Karpas-422 (cell line): ENCODE measurements at regions not wholly inside any gene's neighbourhood (a gene's known extent, or its start where the extent isn't known, plus 50 kb on each side); places are given as distances from the start of the nearest gene placed in this dataset.
"Not testable (repeated sequence)": the region's sequence is repeated elsewhere in the genome, so short reads cannot be mapped to it uniquely, and the experiment has no call there.

Source experiments
- DNase-seq: peaks from one replicate; pipeline ENCODE4 v3.0.0-alpha.2; 2015
- H2AFZ ChIP-seq: fragments of 200-600 bp; sonication (generic); 2 replicates; pipeline ENCODE4 v1.6.1; 2014; ENCODE audit warnings: antibody characterized with exemption, low read length, mixed read lengths
- H3K27ac ChIP-seq: fragments of 200-600 bp; sonication (generic); 2 replicates; pipeline ENCODE4 v1.5.1; 2014; ENCODE audit warnings: mild to moderate bottlenecking, low read length, moderate library complexity
- H3K27me3 ChIP-seq: fragments of 200-600 bp; sonication (generic); 2 replicates; pipeline ENCODE4 v1.6.1; 2014; ENCODE audit warnings: low read length, mixed read lengths
- H3K36me3 ChIP-seq: fragments of 200-600 bp; sonication (generic); 2 replicates; pipeline ENCODE4 v1.6.1; 2014; ENCODE audit warnings: low read length, mixed read lengths; ENCODE audit not compliant: insufficient read depth
- H3K4me1 ChIP-seq: fragments of 200-600 bp; sonication (generic); 2 replicates; pipeline ENCODE4 v1.6.1; 2014; ENCODE audit warnings: mild to moderate bottlenecking, low read length, mixed read lengths
- H3K4me2 ChIP-seq: fragments of 200-600 bp; sonication (generic); 2 replicates; pipeline ENCODE4 v1.6.1; 2014; ENCODE audit warnings: low read length, low read depth, mild to moderate bottlenecking; ENCODE audit not compliant: poor library complexity, severe bottlenecking
- H3K4me3 ChIP-seq: fragments of 200-600 bp; sonication (generic); 2 replicates; pipeline ENCODE4 v1.5.1; 2014; ENCODE audit warnings: mild to moderate bottlenecking, antibody characterized with exemption, low read length, mixed read lengths
- H3K79me2 ChIP-seq: fragments of 200-600 bp; sonication (generic); 2 replicates; pipeline ENCODE4 v1.6.1; 2014; ENCODE audit warnings: mild to moderate bottlenecking, low read length, mixed read lengths
- H3K9ac ChIP-seq: fragments of 200-600 bp; sonication (generic); 2 replicates; pipeline ENCODE4 v1.6.0; 2014; ENCODE audit warnings: low read length
- H3K9me2 ChIP-seq: fragments of 200-600 bp; sonication (generic), shearing (Covaris generic); replicated peaks from 2 replicates; pipeline ENCODE4 v1.6.0; 2014; ENCODE audit warnings: mild to moderate bottlenecking, low read length, moderate library complexity; ENCODE audit not compliant: insufficient read depth
- H3K9me3 ChIP-seq: fragments of 300-700, 200-600 bp; sonication (generic); 2 replicates; pipeline ENCODE4 v1.6.1; 2014; ENCODE audit warnings: low read length, mixed read lengths
- H4K20me1 ChIP-seq: fragments of 200-600 bp; sonication (generic); 2 replicates; pipeline ENCODE4 v1.6.1; 2014; ENCODE audit warnings: mild to moderate bottlenecking, antibody characterized with exemption, low read length, low read depth; ENCODE audit not compliant: insufficient read depth

DNA sequence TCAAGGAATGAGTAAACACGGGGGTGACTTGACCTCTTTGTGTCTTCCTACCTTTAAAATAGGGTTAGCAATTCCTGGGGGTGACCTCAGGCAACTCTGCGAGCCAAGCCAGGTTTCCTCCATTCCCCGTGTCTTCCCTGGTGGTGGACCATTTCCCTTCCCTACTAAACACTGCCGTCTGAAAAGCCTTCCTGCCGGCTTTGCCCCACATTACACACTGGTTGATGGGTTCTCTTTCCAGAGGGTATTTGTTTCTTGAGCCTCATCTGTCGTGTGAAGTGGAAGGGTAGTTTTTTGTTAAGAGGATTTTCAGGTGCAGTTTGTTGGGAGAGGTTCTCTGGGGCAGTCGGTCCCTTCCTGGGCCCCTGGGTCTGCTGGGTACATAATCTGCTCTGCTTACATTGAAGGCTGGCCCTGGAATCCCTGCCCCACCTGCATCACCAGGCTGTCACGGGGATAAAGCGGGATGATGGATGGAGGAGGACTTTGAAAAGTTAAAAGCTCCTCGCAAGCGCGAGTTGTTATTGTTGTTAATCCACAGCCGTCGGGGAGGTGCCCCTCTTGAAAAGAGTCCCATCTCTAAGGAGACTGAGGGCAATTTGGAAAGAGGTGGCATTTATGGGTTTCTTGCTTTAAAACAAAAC lies 175.4 kb upstream of the SPRED2 start:
- H3K9me3 ChIP-seq, result no peaks in the 10 kb centered on the region
- H3K27ac ChIP-seq, result no peak overlapping the region
- H4K20me1 ChIP-seq, result no peaks in the 10 kb centered on the region
- no peaks in the 10 kb centered on the region for H3K79me2 ChIP-seq
- no peaks in the 10 kb centered on the region for H3K27me3 ChIP-seq
- no peak overlapping the region for H3K9ac ChIP-seq
- no peak overlapping the region for H3K4me2 ChIP-seq
- no peak overlapping the region for H2AFZ ChIP-seq
- H3K9me2 ChIP-seq, result no peaks in the 10 kb centered on the region
- H3K36me3 ChIP-seq, result no peaks in the 10 kb centered on the region
- peaks cover 23% of the 10 kb centered on the region for H3K4me1 ChIP-seq
- H3K4me3 ChIP-seq, result no peak overlapping the region
- DNase-seq, result no peak

DNA sequence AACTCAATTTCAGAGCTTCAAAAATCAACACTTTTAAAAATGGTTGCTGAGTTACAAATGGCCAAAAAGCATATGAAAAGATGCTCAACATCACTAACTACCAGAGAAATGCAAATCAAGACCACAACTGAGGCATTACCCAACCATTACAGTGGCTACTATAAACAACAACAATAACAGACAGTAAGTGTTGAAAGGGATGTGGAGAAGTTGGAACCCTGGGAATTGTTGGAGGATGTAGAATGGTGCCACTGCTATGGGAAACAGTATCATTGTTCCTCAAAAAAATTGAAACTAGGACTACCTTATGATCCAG lies 173.3 kb upstream of the SPRED2 start:
- Histone ChIP-seq H4K20me1 (no peaks in the 10 kb centered on the region), H3K27ac (peak overlapping the region; percentile 39), H3K79me2 (no peaks in the 10 kb centered on the region), H3K27me3 (no peaks in the 10 kb centered on the region), H3K9ac (no peak overlapping the region), H3K4me2 (peak overlapping the region; percentile 43), H3K9me3 (no peaks in the 10 kb centered on the region), H2AFZ (peak overlapping the region; percentile 35; the same call in 1 of the 2 replicates), H3K4me3 (peak overlapping the region; percentile 14), H3K4me1 (peaks cover 23% of the 10 kb centered on the region), H3K36me3 (no peaks in the 10 kb centered on the region), H3K9me2 (no peaks in the 10 kb centered on the region)
- DNase-seq, result no peak

DNA sequence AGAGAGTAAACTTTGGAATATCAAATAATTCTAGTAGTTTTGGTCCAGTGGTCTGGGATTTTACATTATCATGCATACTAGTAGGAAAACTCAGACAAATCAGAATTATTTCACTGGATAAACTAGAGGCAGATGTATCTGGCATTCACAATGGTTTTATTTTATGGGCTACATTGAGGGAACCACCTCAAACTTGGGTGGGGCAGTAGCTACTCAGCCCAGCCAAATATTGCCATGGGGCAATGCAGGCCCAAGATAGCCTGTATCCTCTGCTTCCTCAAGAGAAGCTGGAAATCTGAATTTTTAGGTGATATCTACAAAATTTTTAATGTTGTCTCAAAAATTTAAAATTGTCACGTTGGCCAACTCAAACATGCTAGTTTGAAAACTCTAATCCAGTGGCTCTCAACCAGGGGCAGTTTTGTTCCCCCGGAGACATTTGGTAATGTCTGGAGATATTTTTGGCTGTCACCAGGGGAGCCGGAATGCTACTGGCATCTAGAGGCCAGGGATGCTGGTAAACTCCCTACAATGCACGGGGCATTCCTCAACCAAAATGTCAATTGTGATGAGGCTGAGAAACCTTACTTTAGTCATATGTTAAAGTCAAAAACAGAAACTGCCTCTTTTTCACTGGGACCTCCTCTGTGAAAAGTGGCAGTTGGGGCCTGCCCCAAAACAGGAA lies 172.8 kb upstream of the SPRED2 start:
- H3K4me1 ChIP-seq, result peaks cover 23% of the 10 kb centered on the region
- no peak overlapping the region for H3K9ac ChIP-seq
- H3K36me3 ChIP-seq, result no peaks in the 10 kb centered on the region
- H3K9me3 ChIP-seq, result no peaks in the 10 kb centered on the region
- H3K9me2 ChIP-seq, result no peaks in the 10 kb centered on the region
- no peak overlapping the region for H3K4me3 ChIP-seq
- no peak for DNase-seq
- H3K4me2 ChIP-seq, result no peak overlapping the region
- no peak overlapping the region for H3K27ac ChIP-seq
- no peaks in the 10 kb centered on the region for H3K27me3 ChIP-seq
- no peaks in the 10 kb centered on the region for H3K79me2 ChIP-seq
- H2AFZ ChIP-seq, result peak overlapping the region; percentile 35; the same call in 1 of the 2 replicates
- H4K20me1 ChIP-seq, result no peaks in the 10 kb centered on the region

DNA sequence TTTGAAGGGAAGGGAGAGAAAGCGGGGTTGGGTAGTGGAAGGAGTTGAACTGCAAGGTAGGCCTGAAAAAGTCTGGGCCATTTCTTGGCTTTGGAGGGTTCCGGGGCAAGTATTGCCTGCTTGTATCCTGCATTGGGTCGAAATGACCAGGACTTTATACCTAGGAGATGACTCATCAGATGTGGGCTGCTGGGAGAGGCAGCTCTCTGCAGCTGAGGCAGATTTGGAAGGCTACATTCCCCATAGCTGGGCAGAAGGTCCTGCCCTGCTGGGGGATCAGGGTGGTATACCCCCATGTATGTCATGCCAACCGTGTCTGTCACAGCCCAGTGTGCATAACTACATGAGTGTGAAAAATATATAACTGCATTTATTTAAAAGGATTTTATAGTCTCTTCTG lies 171.8 kb upstream of the SPRED2 start:
- no peaks in the 10 kb centered on the region for H3K79me2 ChIP-seq
- H3K4me3 ChIP-seq, result no peak overlapping the region
- no peaks in the 10 kb centered on the region for H3K27me3 ChIP-seq
- no peaks in the 10 kb centered on the region for H4K20me1 ChIP-seq
- H3K9ac ChIP-seq, result no peak overlapping the region
- no peaks in the 10 kb centered on the region for H3K9me2 ChIP-seq
- no peak overlapping the region for H2AFZ ChIP-seq
- no peaks in the 10 kb centered on the region for H3K36me3 ChIP-seq
- no peak overlapping the region for H3K4me2 ChIP-seq
- peaks cover 23% of the 10 kb centered on the region for H3K4me1 ChIP-seq
- no peak for DNase-seq
- H3K9me3 ChIP-seq, result no peaks in the 10 kb centered on the region
- no peak overlapping the region for H3K27ac ChIP-seq

DNA sequence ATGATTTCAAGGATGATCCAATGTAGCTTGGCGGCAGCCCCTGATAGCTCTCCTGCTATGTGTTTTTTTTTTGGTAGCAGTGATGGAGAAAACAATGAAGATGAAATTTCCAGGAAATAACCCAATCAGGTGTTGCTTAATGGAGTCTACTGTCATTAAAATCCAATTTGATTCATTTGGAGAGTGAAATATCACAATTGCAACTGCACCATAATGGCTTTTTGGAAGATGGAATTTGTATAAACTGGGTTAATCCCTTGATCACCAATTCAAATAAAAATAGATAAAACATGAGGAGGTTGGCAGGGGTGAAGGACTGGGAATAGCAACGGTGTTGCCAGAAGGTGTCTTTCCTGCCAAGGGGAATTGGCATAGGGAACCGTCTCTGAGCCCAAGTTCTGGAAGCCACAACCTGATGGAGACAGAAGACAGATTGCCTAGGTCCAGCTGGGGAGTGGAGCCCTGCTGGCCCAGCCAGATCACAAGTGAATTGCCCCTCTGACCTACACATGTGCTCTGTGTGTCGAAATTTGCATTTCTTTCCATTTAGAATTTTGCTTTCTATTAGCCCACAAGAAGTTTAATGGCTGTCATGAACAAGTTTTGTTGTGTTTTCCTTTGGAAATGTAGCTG lies 170.3 kb upstream of the SPRED2 start:
- Histone ChIP-seq H3K36me3 (no peaks in the 10 kb centered on the region), H3K27ac (no peak overlapping the region)

DNA sequence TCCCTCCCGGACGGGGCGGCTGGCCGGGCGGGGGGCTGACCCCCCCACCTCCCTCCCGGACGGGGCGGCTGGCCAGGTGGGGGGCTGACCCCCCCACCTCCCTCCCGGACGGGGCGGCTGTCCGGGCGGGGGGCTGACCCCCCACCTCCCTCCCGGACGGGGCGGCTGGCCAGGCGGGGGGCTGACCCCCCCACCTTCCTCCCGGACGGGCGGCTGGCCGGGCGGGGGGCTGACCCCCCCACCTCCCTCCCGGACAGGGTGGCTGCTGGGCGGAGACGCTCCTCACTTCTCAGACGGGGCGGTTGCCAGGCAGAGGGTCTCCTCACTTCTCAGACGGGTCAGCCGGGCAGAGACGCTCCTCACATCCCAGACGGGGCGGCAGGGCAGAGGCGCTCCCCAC lies 168.5 kb upstream of the SPRED2 start:
- not testable (repeated sequence) for H3K36me3 ChIP-seq, H3K4me2 ChIP-seq, H3K9ac ChIP-seq, H3K4me1 ChIP-seq, H3K79me2 ChIP-seq, H3K27me3 ChIP-seq, H3K9me3 ChIP-seq, H3K9me2 ChIP-seq, H2AFZ ChIP-seq, H3K4me3 ChIP-seq, H3K27ac ChIP-seq, DNase-seq, H4K20me1 ChIP-seq

More for the DNA sequence above, 170.3 kb upstream of the SPRED2 start:
- Histone ChIP-seq H2AFZ (no peak overlapping the region), H3K27me3 (no peaks in the 10 kb centered on the region), H3K9ac (no peak overlapping the region), H3K4me2 (no peak overlapping the region), H3K4me3 (no peak overlapping the region), H4K20me1 (no peaks in the 10 kb centered on the region), H3K4me1 (peaks cover 23% of the 10 kb centered on the region), H3K9me2 (no peaks in the 10 kb centered on the region), H3K9me3 (no peaks in the 10 kb centered on the region), H3K79me2 (no peaks in the 10 kb centered on the region)
- no peak for DNase-seq

DNA sequence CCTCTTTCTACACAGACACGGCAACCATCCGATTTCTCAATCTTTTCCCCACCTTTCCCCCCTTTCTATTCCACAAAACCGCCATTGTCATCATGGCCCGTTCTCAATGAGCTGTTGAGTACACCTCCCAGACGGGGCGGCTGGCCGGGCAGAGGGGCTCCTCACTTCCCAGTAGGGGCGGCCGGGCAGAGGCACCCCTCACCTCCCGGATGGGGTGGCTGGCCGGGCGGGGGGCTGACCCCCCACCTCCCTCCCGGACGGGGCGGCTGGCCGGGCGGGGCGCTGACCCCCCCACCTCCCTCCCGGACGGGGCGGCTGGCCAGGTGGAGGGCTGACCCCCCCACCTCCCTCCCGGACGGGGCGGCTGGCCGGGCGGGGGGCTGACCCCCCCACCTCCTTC lies 168.0 kb upstream of the SPRED2 start:
- H2AFZ ChIP-seq, H3K4me2 ChIP-seq, DNase-seq, H3K4me3 ChIP-seq, H3K9me2 ChIP-seq, H3K36me3 ChIP-seq, H3K9ac ChIP-seq, H3K27ac ChIP-seq, H4K20me1 ChIP-seq, H3K79me2 ChIP-seq, H3K4me1 ChIP-seq, H3K9me3 ChIP-seq, H3K27me3 ChIP-seq: not testable (repeated sequence)

DNA sequence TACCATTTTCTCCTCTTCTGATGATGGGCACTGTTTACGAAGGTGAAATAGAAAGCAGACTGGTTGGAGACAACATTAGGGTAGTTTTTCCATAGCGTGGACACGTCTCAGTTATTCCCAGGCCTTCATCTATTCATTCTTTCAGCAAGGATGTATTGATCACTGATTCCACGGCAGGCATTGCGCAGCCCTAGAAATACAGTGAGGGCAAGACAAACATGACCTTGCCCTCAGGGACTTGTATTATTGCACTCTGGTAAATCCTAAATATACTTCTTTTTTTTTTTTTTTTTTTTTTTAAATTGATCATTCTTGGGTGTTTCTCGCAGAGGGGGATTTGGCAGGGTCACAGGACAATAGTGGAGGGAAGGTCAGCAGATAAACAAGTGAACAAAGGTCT lies 167.3 kb upstream of the SPRED2 start:
- Histone ChIP-seq H3K27ac (no peak overlapping the region), H3K9ac (no peak overlapping the region), H3K4me3 (no peak overlapping the region), H3K9me3 (no peaks in the 10 kb centered on the region), H3K9me2 (no peaks in the 10 kb centered on the region), H3K36me3 (no peaks in the 10 kb centered on the region), H3K79me2 (no peaks in the 10 kb centered on the region), H3K4me1 (no peaks in the 10 kb centered on the region), H2AFZ (no peak overlapping the region), H3K4me2 (no peak overlapping the region), H3K27me3 (no peaks in the 10 kb centered on the region), H4K20me1 (no peaks in the 10 kb centered on the region)
- no peak for DNase-seq
